Stimulated activated CD4-positive, alpha-beta T cell treated with anti-CD3 and anti-CD28 coated beads, Interleukin-4, amount 100 ng/mL, for 4 hours (primary cell): ENCODE measurements at regions not wholly inside any gene's neighbourhood (a gene's known extent, or its start where the extent isn't known, plus 50 kb on each side); places are given as distances from the start of the nearest gene placed in this dataset.
"Not testable (repeated sequence)": the region's sequence is repeated elsewhere in the genome, so short reads cannot be mapped to it uniquely, and the experiment has no call there.

ENCODE experiments used
- DNase-seq, 2 experiments: peaks; one replicate each; pipeline ENCODE4 v3.0.0-alpha.2; 2020

DNA sequence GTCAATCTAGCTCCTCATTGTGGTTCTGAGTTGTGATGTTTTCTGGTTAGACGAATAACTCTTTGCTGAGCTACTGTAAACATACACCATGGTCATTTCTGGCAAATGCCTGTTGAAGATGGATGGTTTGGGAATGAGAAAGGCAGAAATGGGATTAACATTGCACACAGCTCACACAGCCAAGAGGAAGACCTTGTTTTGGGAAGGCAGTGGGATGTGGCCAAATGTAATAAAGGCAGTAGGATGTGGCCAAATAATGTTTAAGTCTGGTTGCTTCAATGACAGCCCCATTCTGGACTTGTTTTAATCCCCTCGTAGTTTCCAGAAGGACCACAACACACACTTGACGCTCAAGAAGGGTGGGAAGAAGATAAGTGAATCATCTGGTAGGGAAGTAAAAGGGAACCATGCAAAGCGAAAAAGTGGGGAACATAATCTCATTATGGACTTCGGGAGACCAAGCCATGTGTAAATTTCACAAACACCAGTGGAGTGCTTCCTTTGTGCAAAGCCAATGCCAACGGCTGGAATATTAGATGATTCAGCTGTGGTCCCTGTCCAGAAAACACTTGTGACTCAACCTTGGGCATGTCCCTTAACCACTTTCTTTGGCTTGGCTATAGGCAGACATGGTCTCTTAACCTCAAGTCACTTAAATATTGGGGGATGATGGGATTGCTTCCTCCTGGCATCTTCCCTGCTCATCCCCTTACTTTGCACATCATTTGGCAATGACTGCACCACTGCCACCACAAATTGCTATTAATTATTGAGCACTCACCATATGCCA is 284.4 kb upstream of the CRY1 start:
- DNase-seq = no peak

DNA sequence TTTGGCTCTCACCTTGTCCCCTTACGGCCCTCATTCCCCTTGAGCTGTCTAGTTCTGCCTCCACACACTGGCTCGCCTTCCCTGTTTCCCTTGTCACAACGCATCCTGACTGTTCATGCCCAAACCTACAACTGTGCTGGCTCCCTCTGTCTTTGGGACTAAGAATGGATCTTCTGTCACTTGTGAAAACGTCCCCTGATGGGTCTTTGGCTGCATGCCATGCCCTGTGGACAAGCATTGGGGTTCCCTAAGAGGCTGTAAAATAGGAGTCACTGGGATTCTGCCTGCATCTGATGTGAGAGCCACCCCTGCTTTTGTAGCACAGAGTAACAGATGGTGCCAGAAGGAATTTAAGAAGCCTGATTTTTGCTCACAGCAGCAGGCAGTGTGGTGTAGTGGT is 285.3 kb upstream of the CRY1 start:
- no peak for DNase-seq

DNA sequence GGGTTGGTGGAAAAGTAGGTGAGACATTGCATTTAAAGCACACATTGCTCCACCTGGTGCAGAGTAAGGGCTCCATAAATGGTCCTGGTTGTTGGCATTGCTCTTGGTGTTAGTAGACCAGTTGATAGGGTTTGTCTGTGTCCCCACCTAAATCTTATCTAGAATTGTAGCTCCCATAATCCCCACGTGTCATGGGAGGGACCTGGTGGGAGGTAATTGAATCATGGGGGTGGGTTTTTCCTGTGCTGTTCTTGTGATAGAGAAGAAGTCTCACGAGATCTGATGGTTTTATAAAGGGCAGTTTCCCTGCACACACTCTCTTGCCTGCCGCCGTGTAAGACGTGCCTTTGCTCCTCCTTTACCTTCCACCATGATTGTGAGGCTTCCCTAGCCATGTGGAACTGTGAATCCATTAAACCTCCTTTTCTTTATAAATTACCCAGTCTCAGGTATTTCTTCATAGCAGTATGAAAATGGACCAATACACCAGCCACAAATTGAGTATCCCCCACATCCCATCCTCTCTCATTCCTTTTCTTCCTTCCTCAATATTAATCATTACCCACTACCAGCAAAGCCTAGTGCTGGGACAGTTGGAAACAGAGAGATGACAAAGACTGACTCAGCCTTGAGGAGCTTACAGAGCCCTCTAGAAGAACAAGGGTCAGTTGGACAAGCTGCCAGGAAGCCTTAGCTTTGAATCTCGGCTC is 285.9 kb upstream of the CRY1 start:
- not testable (repeated sequence) for DNase-seq

DNA sequence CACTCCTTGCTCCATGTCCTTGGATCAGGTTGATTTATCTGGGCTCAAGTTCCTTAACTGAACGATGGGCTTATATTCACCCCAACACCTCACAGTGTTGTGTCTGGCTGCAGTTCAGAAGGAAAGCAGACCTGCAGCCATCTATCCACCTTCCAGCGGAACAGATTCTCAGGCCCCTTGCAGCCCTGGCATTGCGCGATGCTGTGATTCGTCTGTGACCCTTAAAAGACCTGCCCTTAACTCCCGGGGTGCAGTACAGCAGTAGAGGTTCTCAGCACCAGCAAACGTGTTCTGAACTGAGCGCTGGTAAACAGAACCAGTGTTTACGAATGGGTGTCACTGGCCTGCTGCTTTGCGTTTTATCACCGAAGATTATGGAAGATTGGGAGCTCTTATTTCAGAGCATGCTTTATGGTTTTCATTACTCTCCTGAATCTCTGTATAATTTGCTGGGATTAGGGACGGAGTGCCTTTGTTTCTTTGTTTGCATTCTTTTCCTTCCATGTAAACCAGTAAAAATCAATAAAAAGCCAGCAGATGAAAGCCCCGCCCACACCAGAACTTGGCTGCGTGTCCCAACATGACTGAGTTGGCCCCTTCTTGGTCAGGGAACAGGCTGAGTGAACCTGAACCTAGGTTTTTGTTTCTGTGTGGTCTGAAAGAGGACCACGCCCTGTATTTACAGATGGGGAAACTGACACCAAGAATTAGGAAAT is 286.7 kb upstream of the CRY1 start:
- DNase-seq = no peak

DNA sequence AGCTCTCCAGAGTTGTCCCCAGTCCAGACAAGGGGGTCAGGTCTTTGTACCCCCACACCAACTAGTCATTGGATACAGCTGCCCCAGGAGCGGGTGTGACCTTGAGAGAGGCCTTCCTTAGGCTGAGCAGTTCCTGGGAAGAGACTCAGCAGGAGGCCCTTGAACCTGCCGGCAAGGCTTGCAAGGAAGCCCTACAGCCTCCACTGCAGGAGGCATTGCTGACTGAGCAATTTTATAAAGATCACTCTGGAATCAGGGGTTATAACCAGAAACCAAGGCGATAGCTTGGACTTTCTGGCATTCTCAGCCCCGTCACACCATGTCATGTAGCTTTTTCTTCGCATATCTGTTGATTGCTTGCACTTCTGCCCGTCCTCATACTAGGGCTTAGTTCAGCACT is 291.3 kb upstream of the CRY1 start:
- no peak for DNase-seq

DNA sequence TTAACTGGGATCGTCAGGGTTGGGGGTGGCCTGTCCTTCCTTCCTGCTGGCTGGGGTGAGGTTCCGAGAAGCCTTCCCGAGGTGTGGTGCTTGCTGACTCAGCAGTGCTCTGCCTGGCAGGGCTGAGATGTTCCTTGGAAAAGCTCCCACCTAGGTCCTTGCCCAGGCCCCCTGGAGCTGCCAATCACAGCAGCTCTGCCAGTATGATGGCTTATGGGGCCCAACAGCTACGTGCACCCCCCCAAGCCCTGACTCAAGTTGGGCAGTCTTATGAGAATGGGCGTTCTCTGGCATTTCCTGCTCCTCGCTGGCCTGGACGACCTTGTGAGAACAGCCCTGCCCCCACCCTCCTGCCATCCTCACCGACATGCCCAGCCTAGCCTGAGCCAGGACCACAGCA is 292.2 kb upstream of the CRY1 start:
- DNase-seq = no peak

DNA sequence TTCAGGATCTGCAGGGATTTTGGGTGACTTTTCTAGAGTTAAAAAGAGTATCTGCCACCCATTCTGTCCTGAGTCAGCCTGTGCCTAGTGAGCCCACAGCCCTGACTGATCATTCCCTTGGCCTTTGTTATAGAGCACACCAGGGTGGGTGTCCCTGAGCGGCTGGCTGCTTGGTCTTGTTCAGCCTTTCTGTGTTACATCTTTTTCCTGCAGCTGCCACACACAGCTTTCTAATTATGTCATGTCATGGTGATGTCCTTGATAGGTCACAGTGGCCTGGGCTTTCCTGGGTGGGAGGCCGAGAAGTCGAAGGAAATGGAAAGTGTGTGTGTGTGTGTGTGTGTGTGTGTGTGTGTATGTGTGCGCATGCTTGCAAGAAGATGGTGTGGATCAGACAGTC is 293.2 kb upstream of the CRY1 start:
- DNase-seq = no peak

DNA sequence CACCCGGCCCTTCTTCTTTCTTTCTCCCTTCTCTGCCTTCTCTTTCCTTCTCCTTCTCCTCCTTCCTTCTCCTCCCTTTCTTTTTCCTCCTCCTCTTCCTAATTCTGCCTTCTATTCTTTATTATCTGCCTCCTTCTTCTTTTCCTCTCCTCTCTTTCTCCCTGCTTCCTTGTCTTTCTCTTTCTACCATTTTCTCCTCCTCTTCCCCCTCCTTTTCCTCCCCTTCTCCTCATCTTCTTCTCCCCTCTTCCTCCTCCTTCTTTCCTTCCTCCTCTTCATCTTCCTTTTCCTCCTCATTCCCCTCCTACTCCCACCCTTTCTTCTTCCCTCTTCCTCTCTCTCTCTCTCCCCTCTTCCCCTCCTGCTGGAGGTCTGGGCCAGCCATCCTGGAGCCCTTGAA is 294.9 kb upstream of the CRY1 start:
- DNase-seq = no peak

DNA sequence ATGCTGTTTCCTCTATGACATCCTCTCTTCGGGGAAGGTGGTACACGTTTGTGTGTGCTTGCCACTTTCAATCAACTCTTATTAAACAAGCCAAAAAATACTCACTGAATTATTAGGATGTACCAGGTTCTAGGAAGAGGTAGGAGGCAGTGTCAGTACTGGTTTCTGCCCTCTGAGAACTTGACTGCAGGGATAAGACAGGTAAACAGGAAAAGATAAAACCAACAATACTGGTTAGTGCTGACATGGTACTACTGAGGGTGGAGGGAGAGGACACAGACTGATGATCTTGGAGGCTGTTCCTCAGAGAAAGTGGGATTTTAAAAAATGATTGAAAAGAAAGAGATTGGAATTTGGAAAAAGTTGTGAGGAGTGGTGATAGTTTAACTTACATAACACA is 295.2 kb upstream of the PWP1 start:
- no peak for DNase-seq

DNA sequence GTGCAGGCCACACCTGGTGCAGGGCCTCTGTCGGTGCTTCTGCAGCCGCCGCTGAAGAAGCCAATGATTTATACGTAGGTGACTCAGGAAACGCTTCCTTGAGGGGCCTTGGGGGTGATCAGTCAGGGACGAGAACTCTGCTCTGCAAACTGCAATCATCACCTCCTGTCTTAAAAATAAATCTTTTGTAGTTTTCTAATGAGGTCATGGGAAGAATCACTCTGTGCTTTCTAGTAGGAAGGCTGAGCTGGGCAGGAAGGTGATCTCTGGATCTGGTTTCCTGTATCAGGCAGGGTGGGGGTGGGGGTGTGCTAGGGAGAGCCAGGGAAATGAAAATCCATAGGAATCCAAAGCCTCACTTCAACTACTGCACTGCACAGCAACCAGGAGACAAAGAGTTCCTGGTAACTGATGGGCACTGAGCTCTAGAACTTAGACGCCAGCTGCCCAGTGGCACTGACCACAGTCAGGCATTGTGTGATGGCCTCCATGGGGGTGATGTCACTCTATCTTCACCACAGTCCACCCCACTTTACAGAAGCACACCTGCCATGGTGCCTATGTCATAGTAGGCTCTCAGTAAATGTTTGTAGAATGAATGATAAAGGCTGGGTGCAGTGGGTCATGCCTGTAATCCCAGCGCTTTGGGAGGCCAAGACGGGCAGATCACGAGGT is 292.4 kb upstream of the PWP1 start:
- no peak for DNase-seq

DNA sequence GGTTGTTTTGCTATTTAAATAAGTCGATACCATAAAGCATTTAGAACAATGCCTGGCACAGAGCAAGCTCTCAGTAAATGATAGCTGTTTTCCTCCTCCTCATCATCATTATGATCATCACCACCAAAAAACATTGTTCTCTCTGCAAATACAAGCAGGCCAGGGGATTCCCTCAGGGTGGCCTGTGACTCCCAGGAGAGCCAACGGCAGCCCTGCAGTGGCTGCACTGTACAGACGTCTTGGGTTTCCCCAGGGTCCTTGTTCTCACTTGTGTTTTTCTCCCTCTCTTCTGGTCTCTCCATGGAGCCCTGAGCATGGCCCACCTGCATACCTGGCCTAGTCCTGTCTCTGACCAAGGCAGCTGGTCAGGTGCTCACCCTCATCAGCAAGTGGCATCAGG is 290.9 kb upstream of the PWP1 start:
- DNase-seq = no peak

DNA sequence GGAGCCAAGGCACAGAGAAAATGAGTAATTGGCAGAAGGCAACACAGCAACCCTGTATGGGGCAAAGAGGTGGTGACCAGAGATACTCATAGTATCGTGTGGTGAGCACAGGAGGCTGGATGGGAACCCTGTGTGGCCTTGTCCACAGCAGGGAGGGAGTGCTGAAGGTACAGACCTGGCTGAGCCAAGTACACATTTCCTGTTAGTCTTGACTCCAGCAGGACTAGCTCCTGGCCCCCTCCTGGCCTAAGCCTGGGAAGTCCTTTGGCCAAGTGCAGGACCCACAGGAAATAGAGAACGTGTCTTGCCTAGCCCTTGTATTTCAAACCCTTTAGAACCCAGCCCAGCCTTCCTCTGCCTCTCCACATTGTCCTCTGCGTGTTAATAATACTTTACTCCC is 289.8 kb upstream of the PWP1 start:
- DNase-seq = no peak

DNA sequence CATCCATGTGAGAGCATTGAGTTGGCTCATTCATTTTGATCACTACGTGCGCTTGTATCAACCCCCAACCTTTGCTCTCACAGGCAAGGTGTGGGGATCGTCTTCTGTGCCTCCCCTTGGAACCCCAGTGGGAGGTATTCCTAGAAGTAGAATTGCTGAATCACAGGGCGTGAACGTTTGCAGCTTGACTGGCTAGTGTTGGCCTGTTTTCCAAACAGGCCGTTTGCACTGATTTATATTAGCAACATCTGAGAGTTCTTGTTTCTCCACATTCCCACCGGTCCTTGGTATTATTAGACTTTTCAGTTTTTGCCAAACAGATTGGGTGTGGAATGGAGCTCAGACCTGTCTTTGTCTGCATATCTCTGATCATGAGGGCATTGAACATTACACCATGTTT is 288.6 kb upstream of the PWP1 start:
- no peak for DNase-seq

DNA sequence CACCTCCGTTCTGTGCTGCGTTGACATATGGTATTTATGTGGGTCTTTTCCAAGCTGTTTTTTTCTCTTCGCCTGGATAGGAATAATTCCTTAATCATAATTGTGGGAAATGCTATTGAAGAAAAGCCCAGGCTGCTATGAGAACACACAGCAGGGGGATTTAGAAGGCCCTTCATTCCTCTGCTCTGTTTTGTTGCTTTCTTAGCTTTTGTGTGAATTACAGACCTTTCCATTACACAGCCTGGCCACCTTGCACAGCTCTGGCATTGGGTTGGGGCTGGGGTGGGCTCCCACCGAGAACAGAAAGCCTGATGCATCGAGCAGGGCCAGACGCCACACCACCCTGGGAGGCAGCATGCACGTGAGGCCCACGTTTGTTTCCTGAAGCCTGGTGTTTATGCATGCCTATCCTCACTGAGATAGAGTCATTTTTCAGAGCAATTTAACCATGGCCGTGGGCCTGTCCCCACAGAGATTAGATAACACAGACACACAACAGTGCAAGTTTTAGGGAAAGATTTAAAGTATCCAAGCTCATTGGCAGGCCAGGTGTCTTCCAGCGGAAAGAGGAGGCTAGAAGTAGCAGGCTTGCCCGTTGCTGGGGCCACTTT is 287.6 kb upstream of the PWP1 start:
- DNase-seq = no peak

DNA sequence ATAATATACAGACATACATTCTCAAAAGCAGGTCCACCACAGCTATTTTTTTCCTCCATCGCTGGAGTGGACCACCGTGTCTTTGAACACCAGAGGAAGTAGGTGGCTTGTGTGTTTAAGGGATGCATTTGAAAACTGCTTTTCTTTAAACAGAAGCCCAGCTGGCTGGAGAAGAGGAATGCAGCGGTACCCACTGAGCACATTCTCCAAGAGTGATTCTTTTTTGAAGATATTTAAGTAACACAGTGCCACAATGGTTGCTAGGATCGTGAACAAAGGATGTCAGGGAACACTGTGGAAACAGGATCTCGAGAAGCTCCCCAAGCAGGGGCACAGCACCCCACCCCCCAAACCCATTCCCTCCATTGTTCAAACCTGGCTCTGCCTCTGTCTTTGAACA is 286.6 kb upstream of the PWP1 start:
- DNase-seq = no peak

DNA sequence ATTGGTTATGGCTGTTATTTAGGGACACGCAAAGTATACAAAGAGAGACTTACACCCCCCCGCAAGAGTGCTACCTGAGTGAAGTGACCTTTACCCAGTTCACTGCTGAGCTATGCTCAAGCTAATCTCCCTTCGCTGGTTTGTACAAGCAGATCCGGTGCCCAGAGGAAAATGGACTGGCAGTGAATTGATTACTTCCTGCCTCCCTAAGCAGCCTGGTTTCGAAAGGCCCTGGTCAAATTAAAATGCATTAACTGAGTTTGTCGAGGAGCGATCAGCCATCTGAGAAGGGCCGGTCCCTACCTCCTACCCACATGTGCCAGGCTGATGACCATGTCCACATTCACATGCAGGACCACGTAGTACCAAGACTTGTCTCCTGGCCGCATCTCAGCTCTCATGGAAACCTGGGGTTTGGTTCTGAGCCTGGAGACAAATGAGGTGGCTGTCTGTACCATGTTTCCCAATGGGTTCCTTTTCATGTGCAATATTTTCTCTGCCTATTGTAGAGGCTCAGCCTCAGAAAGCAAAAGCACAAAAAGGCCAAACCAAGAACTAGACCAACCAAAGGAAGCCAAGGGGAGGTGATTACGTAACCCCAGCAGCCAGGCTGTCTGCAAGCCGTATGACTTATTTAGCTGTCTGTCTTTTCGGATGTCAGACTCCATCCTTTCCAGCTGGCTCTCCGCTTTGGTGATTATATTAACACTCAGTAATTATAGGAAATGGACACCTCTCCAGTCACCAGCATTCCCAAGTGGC is 284.7 kb upstream of the PWP1 start:
- DNase-seq = no peak

DNA sequence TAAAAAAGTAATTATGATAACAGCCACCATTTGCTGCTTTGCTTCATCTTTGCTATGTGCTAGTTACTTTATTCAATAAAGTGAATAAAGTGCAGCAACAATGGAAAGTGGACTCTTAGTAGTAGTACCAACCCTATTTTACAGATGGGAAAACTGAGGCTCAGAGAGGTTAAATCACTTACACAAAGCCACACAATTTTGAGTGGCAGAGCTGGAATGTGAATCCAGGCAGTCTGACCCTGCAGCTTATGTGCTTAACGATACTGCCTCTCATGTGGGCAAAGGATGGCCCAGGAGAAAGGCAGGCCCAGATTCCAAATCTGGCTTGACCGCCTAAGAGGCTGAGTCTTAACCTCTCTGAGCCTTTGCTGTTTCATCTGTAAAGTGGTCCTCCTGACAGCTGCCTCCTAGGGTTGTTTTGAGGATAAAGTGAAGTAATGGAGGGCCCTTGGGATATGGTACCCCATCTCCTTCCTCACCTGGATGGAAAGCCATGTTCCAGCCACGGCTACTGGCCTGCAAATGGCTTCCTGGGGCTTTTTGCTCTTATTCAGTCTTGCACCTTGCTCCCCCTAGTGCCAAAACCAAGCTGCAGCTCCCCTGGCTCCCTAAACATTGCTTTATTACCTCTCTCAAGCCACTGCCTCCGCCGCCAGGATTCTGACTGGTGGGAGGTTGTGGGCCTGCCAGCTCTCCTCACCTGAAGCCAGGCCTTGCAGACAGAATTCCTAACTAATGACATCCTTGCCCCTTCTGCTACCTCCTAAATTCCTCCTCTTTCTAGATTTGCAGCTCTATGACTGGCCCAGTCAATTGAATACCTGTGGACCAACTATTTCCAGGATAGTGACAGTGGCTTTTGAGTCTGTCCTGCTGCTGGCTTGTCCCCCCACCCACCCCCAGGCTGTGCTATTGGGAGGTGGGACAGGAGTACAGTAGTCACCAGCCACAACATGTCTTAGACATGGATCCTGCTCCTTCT is 283.3 kb upstream of the PWP1 start:
- peak; percentile 55 to 61 for DNase-seq

DNA sequence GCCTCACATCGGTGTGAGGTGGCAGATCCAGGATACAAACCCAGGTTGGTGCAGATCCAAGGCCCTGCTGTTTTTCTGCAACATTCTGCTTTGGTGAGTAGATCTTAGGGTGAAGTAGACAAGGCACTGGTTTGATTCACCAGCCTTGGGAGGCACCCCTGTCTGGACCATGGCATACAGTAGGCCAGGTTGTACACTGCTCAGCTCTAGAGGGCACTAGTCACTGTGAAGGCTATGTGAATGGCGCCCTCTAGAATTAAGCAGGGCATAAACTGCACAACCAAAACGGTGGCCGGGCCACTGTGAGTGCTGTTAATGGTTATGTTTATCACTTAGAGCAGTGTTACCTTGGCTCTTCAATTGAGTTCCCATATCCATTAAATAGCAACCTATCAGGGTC is 280.6 kb upstream of the PWP1 start:
- DNase-seq = peak in 1 of 2 experiments; percentile 9

DNA sequence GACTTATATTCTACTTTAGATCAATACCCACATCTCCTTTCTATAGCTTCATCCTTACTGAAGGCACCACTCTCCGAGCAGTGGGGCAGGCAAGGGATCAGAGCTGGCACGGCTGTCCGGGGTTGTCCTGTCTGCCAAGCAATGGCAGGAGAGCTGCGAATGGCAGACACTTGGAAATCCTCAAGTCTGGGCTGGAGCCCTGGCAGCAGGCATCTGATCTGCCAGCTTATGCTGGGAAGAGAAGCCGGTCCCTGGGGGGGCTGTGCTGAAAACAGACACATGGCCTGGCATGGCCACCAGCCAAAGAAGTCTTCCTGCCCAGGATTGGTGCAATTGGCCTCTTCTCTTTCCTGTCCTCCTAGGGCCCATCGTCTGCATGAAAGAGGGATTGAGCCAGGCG is 280.2 kb upstream of the PWP1 start:
- no peak for DNase-seq

DNA sequence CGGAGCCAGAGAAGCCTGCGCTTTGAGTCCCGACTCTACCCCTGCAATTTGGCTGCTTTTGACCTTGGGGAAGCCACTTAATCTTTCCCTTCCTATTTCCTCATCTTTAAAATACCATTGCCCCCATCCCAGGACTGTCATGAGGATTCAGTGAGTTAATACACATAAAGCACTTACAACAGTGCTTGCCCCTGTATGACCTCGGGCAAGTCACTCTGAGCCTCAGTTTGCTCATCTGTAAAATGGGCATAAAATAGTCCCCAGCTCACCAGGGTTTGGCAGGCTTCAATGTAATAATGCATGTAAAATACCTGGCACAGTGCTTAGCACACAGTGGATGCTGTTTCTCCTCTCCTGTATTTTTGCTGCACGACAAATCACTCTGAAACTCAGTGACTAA is 278.7 kb upstream of the PWP1 start:
- no peak for DNase-seq
